GDM1 (cell line): ENCODE measurements at regions not wholly inside any gene's neighbourhood (a gene's known extent, or its start where the extent isn't known, plus 50 kb on each side); places are given as distances from the start of the nearest gene placed in this dataset.
"Not testable (repeated sequence)": the region's sequence is repeated elsewhere in the genome, so short reads cannot be mapped to it uniquely, and the experiment has no call there.

Source experiments
- DNase-seq: peaks from one replicate; lab custom pipeline; 2025; lab: John Stamatoyannopoulos, UW

DNA sequence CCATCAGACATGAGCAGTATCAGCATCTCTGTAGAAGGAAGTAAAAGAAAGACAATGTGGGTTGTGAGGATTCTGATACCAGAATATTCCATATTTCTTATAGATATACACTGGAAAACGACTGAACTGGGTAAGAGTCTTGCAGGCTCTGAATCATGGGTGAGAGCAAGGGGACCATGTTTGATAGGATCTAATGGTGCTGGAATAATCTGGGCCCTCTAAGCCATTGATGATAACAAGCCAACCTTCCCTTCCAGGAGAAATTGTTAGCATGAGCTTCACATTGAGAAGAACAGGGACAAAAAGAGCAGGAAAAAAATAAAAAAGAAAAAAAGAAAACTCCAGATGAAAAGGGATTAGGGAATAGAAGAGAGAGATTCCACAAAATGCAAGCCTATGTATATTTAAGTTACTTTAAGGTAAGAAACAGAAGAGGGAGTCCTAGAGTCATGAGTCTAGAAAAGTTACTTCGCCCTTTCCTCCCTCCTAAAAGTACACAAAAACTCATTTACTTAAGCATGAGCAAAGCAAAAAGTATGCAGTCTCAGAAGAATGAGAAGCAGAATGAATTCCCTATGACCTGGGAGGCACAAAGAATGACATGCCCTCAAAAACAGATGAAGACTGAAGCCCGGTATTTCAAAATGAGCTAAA is 181.9 kb downstream of the TMEM26 start:
- DNase-seq: no peak

DNA sequence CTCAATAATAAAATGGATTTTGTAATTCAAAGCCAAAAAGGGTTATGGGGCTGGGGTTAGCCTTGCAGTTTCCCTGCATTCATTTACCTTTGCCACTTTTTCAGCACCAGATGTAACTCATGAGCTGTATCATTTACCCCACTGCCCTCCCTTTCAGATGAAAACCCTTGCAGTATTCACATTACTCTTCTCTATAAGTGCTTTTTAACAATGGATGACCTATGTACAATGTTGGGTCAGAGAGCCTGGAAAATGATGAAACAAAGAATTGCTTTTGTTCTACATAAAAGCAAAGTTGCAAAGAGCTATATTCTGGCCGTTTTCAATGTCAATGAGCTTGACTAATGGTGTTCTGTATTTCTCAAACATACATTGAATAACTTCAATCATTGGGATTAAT is 189.7 kb downstream of the TMEM26 start:
- DNase-seq: no peak

DNA sequence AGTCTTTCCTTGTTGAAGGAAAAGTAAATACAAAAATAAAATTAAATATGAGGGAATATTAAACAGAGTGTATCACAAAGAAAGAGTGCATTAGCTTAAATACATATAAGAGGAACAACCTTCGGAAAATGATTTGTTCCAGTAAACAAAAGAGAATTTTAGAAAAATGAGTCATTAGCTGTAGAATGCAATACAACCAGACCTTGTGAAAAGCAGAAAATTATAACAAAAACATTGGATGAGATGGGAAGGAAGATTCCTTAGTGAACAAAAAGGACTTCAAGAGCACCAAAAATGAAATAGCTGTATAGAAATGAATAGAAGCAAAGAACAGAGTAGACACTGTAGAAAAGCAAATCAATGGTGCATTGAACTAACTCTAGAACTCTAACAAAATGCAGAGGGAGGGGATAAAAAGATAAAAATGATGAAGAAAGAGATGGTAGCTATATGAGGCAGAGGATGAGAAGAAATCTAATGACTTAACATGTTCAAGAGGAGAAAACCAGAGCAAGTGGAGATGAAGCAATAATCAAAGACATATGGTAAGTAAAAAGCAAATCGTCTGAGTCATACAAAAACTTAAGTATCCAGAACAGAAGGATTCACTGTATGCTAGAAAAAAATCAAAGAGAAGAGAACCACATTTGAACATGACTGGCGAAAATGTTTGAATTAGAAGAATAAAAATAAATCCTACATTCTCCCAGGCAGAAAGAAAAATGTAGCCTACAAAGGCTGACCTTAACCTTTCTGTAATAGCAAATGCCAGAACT is 190.5 kb downstream of the TMEM26 start:
- DNase-seq: no peak

DNA sequence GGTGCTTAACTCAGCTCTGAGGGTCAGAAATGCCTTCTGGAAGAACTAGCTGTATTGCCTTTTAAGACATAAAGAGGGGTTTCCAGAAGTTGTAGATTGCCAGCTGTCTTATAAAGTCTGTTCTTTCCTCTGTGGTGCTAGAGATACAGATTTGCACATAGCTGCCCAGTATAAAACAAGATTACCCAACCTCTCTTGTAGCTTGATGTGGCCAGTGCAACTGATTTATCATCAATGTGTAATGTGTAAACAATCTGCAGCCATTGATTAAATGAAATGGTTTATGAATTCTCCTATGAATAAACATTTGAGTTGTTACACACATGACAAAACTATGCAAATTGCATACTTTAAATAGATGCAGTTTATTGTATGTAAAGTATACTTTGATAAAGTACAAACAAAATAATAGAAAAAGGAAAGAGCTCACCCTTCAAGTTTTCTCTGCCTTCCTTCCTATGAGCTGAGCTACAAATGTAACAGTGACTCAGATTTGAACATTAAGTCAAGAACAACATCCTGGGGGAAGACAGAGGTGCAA is 195.2 kb downstream of the TMEM26 start:
- DNase-seq: no peak

DNA sequence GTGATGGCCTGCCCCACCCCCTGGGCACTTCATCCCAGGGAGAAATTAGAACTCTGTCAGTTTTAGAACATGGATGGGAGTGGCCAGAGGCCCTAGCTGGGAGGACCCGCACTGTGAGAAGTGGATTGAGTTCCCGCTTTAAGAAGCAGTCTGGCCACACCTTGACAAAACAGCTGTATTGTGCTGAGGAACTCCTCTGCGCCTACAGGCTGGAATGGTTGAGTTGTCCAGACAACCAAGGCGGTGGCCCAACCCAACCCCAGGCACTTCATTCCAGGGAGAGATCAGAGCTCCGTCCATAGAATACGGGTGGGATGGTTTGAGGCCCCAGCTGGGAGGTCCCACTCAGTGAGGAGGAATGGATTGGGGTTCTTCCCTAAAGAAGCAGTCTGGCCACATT is 196.0 kb downstream of the TMEM26 start:
- no peak for DNase-seq

DNA sequence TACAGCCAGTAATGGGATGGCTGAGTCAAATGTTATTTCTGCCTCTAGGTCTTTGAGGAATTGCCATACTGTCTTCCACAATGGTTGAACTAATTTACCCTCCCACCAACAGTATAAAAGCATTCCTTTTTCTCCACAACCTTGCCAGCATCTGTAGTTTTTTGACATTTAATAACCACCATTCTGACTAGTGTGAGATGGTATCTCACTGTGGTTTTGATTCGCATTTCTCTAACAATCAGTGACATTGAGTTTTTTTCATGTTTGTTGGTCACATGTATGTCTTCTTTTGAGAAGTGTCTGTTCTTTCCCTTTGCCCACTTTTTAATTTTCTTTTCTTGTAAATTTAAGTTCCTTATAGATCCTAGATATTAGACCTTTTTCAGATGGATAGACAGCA is 200.9 kb downstream of the TMEM26 start:
- not testable (repeated sequence) for DNase-seq

DNA sequence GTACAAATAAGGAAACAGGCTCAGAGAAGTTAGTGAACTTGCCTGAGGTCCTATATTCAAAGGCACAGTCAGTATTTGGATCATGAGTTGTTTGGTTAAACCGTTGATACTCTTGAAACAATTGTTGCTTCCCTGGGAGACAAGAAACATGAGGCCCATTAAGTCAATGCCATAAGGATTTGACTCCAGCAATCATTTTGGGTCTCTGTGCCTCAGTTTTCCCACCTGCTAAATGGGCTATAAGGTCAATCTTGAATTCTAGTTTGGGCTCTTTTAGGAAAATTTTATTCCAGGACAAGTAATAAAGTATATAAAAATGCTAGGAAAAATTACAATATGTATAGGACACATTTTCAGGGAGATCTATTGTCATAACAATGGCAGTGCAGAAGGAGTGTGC is 202.1 kb downstream of the TMEM26 start:
- DNase-seq: no peak

DNA sequence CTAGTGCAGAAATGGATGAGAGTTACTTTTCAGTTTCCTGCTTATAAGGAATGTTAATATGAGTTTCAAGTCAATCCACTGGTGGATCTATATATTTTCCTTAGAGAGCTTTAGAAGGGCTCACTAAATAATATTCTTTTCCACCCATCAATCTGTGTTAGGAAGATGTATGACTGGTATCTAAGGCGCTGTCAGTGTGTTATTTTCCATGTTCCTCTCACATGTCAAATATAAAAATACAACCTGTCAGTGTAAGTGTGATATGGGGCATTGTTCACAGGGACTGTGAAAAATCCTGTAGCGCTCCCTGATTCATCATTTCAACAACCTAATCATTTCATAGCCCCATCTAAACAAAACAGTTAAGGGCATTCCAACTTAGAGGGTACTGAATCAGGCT is 203.1 kb downstream of the TMEM26 start:
- no peak for DNase-seq

DNA sequence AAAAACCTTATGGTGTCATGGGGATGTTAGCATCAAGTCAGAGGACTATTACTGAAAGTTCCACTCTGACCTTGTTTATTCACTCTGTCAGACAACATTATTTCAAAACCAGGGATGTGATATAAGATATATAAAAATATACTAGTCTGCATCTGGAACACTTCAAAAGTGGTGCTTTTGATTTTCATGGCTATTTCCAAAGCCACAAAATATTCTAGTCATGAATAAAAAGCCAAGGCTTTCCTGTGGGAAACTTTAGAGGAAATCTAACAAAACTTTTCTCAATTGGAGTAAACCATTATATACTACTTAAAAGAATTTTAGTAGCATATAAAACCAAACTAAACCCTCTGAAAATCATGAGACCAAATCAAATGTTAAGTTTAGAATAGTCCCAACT is 205.2 kb downstream of the TMEM26 start:
- DNase-seq: no peak

DNA sequence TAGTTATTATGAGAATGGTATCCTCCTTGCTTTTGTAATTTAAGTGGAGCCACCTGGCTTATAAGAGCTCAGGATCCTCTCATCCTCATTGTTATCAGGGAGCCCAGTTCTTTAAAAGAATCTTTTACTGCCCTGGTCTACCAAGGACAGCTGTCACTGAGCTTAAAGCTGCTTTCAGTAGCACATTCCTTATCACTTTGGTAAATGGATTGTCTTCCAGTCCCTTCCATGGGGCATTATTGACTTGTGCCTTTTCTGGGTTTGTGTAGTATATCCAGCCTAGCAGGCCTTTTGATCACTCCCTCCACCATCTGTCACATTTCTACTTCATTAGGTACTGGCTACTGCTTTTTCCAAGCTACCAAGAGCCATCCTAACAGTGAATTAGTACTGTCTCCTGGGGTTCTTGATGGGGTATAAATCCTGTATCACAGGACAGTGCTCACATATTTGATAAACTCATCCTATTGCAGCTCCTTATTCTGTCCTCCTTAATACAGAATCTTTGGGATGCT is 208.9 kb downstream of the TMEM26 start:
- DNase-seq: no peak

DNA sequence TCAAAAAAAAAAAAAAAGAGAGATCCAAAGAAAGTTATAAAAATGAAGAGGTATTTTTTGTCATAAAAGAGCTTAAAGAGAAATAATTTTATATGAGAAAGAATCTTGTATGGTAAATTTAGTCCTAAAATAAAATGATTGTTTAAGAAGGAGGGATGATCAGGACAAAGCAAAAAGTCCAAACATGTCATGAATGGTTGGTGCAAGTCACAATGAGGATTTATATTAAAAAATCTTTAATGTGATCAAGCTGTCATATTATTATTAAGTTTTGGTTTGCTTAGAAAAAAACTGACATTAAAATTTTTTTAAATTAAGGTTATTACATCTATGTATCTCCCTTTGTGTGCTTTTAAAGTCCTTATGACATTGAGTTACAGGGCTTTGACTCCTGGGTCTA is 220.4 kb downstream of the TMEM26 start:
- DNase-seq: no peak

DNA sequence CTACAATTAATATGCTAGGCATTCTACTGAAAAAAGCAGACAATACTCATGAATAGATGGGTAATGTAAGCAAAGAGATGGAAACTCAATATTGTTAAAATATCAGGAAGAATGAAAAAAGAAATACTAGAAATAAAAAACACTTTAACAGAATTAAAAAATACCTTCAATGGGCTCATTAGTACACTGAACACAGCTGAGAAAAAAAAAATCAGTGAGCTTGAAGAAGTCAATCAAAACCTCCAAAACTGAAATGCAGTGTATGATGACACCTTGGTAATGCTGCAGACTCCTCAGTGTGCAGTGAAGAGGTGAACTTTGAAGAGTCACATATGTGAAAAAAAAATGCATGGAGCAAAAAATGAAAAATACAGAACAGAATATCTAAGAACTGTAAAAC is 227.2 kb downstream of the TMEM26 start:
- no peak for DNase-seq

DNA sequence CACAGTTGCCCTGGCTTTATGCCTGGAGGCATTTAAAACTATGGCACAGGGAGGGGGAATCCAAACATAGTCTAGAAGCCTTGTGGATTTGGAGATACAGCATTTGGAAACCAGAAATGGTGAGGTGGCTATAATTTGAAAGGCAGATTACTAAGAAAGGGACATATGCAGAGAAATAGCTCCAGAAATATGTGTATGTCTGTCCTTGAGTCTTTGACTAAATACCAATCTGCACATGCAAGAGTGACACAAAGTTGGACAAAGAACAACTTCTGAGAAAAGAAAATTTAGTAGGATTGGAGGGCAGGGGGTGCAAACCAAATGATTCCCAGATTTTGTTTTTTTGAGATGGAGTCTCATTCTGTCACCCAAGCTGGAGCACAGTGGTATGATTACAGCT is 229.6 kb downstream of the TMEM26 start:
- DNase-seq: no peak

DNA sequence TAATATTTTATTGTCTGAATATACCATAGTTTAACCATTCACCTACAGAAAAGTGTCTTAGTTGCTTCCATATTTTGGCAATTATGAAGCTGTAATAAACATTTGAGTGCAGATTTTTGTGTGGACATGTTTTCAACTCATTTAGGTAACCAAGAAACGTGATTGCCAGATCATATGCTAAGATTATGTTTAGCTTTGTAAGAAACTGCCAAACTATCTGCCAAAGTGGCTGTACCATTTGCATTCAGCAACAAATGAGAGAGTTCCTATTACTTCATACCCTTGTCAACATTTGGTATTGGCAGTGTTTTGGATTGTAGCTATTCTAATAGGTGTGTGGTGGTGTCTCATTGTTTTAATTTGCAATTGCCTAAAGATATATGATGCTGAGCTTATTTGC is 233.5 kb downstream of the TMEM26 start:
- DNase-seq: no peak

DNA sequence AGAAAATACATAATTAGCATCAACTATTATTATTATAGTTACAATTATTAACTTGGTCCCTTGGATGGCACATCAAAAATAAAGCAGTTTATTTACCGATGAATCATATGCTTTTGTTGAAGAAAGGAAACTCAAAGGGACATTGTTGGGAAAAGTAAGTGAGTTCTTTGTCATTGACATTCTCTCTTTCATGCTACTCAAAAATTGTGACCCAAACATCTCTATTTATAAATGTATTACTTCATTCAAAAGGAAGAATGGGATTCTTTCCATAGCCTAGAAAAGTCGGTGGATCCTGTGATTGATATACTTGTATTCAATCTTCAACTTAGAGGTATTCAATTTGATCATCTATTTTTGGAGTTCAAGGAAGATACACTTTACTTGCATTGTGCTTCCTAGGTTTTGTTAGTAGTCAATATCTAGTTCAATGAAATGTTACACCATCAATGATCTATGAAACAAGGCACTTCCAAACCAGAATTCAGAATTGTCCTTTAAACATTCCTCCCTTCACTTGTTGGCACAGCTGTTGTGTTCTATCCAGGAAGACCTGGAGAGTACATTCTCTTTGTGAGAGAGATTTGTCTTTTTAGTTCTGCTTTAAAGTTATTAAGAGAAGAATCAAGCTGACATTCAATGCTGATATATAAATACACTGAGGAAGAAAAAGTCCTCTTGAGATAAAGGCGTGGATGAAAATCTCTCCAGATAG is 235.2 kb downstream of the TMEM26 start:
- DNase-seq: no peak

DNA sequence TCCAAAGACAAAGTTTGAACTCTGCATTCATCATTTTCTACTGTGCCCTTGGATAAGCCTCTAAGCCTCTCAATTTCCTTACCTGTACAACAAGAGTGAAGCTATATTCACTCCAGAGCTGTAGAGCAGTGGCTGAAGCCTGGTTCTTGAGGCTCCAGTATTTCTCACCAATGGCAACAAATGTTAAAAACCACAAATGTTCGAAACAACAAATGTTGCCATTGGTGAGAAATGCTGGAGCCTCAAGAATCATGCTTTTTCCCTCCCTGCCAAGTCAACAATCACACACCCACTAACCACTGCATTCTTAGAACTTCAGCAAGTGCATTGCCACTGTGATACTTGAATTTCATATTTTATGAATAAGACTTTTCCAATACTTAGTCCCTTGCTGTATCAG is 237.9 kb downstream of the TMEM26 start:
- no peak for DNase-seq

DNA sequence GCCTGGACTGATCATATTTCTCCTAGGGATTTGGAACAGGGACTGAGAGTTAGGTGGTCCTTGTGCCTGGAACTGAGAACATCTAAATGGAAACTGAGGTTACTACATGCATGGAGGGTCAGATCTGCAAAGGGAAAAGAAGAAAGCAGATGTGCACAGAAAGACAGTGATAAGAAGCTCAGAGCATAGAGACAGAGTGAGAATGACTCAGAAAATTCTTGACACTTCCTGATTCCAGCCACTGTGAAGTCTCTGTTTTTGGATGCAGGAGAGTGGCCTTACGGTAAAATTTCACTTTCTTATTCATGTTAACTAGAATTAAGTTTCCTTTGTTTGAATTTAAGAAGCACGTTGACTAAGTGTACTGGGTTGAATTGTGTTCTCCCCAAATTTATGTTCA is 241.7 kb downstream of the TMEM26 start:
- no peak for DNase-seq

DNA sequence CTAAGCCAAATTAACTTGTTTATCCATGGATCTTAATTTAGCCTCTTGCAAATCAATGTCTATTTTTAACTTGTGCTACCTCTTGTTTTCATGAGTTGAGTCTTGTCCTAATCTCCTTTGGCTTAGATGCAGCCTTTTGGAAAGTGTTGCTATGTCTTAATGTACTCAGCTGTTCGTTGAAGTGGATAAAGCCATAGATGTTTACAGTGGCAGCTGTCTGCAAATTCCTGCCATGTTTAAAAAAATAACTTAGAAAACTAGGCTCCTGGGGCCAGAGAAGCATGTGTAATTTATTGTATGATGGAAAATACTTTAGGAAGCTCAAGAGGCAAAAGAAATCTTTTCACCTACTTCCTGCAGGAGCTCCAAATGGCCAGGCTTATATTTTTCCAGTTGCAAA is 253.1 kb upstream of the RHOBTB1 start:
- DNase-seq: no peak

DNA sequence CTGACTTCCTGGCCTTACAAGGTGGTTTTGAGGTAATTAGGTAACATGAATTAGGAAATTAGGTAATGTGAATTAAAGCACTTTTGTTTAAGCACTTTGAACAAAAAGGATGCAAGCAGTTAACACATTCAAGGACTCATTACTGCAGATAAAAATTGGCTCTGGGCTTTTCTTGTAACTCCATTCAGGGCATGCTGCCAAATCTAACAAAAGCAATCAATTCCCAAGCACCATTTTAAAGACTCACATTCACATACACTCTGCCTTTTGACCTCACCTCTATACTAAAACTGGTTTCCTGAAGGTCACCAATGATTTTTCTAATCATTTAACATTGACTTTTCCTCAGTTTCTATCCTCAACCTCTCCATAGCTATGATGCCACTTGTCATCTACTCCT is 251.2 kb upstream of the RHOBTB1 start:
- DNase-seq: no peak

DNA sequence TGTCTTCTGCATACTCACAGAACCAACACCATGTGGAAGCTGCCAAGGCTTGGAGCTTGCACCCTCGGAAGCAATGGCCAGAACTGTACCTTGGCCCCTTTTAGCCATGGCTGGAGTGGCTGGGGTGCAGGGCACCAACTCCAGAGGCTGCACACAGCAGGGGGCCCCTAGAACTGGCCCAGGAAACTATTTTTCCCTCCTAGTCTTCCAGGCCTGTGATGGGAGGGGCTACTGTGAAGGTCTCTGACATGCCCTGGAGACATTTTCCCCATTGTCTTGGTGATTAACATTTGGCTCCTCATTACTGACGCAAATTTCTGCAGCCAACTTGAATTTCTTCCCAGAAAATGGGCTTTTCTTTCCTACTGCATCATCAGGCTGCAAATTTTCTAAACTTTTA is 248.6 kb upstream of the RHOBTB1 start:
- DNase-seq: not testable (repeated sequence)

DNA sequence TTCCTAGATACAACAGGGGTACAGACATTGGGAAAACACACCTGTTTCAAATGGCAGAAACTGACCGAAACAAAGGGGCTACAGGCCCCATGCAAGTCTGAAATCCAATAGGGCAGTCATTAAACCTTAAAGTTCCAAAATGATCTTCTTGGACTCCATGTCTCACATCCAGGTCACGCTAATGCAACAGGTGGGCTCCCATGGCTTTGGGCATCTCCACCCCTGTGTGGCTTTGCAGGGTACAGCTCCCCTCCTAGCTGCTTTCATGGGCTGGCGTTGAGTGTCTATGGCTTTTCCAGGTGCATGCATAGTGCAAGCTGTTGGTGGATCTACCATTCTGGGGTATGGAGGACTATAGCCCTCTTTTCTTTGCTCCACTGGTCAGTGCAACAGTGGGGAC is 248.1 kb upstream of the RHOBTB1 start:
- DNase-seq: no peak

DNA sequence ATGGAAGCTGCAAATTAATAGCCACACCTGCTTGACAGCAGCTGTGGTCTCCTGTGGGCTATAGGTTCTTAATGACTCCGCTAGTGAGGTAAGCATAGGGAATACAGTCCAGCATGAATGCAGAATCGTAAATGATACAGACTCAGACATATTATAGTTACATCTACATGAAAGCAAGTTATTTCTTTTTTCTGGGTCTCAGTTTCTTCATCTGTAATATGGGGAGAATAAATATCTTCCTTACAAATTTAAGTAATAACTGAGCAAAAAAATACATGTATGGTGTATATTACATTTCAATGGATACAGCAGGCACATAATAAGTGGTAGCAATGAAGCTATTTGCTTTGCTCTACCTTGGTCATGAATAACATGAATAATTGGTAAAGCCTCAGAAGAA is 245.9 kb upstream of the RHOBTB1 start:
- DNase-seq: no peak

DNA sequence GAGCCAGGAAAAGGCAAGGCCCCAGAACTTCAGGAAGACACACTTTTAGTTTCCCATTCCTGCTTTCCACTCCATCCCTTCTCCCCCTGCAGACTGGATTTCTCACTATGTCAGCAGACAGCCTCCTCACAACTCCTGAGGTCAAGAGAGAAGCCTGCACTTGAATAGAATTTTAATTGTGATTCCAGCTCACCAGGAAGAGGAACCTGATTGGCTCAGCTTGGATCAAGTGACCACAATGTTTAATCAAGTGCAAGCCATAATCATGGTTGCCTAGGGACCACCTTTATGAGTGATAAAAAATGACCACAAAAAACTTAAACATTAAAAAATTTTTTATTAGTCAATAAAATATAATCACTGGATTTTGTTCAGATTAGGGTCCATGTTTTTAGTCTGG is 244.7 kb upstream of the RHOBTB1 start:
- DNase-seq: no peak
